Mesendoderm (in vitro differentiated cells): ENCODE measurements at regions not wholly inside any gene's neighbourhood (a gene's known extent, or its start where the extent isn't known, plus 50 kb on each side); places are given as distances from the start of the nearest gene placed in this dataset.
"Not testable (repeated sequence)": the region's sequence is repeated elsewhere in the genome, so short reads cannot be mapped to it uniquely, and the experiment has no call there.

Experiments
- DNase-seq: peaks from one replicate; pipeline ENCODE4 v3.0.0; 2013
- H2AK5ac ChIP-seq: 2 replicates; pipeline ENCODE4 v1.6.1; 2013; ENCODE audit warnings: low read length, inconsistent platforms
- H2BK120ac ChIP-seq: 2 replicates; pipeline ENCODE4 v1.6.1; 2013; ENCODE audit warnings: low read depth, mild to moderate bottlenecking, low read length, moderate library complexity, mixed read lengths
- H2BK15ac ChIP-seq: replicated peaks from 2 replicates; pipeline ENCODE4 v1.6.1; 2013; ENCODE audit warnings: low read depth, mild to moderate bottlenecking, moderate library complexity
- H2BK5ac ChIP-seq: 2 replicates; pipeline ENCODE4 v1.6.1; 2013; ENCODE audit warnings: low read length, inconsistent platforms
- H3K18ac ChIP-seq: 2 replicates; pipeline ENCODE4 v1.6.1; 2013; ENCODE audit warnings: mild to moderate bottlenecking, low read length, mixed read lengths
- H3K23ac ChIP-seq: one replicate; pipeline ENCODE4 v1.6.1; 2013; ENCODE audit warnings: low read length
- H3K27ac ChIP-seq: 2 replicates; pipeline ENCODE4 v1.5.1; 2013; ENCODE audit warnings: low read depth, mild to moderate bottlenecking, inconsistent platforms, low read length, moderate library complexity
- H3K27me3 ChIP-seq: 2 replicates; pipeline ENCODE4 v1.6.1; 2013; ENCODE audit warnings: low read length, control low read depth, mild to moderate bottlenecking, inconsistent platforms; ENCODE audit not compliant: insufficient read depth, poor library complexity
- H3K36me3 ChIP-seq: 2 replicates; pipeline ENCODE4 v1.6.1; 2013; ENCODE audit warnings: low read length, inconsistent platforms; ENCODE audit not compliant: control insufficient read depth, insufficient read depth
- H3K4ac ChIP-seq: one replicate; pipeline ENCODE4 v1.6.1; 2013; ENCODE audit warnings: low read depth, mild to moderate bottlenecking, low read length, moderate library complexity
- H3K4me1 ChIP-seq: 2 replicates; pipeline ENCODE4 v1.6.1; 2013; ENCODE audit warnings: low read depth, low read length, inconsistent platforms; ENCODE audit not compliant: control insufficient read depth
- H3K4me2 ChIP-seq: 2 replicates; pipeline ENCODE4 v1.6.1; 2013; ENCODE audit warnings: low read length
- H3K4me3 ChIP-seq: 2 replicates; pipeline ENCODE4 v1.5.1; 2013; ENCODE audit warnings: mild to moderate bottlenecking, low read length
- H3K56ac ChIP-seq: one replicate; pipeline ENCODE4 v1.6.1; 2013; ENCODE audit warnings: low read length
- H3K79me1 ChIP-seq: 2 replicates; pipeline ENCODE4 v1.6.1; 2013; ENCODE audit warnings: low read length, inconsistent platforms
- H3K79me2 ChIP-seq: 2 replicates; pipeline ENCODE4 v1.6.1; 2013; ENCODE audit warnings: mild to moderate bottlenecking, low read length; ENCODE audit not compliant: control insufficient read depth, insufficient read depth
- H3K9ac ChIP-seq: 2 replicates; pipeline ENCODE4 v1.6.1; 2013; ENCODE audit warnings: low read length, inconsistent platforms
- H4K5ac ChIP-seq: one replicate; pipeline ENCODE4 v1.6.1; 2013; ENCODE audit warnings: low read length
- H4K8ac ChIP-seq: one replicate; pipeline ENCODE4 v1.6.1; 2013; ENCODE audit warnings: low read depth, mild to moderate bottlenecking, control low read depth, low read length, moderate library complexity
- WGBS: extraction: QIAGEN DNeasy Blood & Tissue Kit; methylation state at CpG from one replicate; pipeline ENCODE4 v1.1.7; 2013; ENCODE audit warnings: low lambda C conversion rate, missing lambda C conversion rate; ENCODE audit not compliant: insufficient coverage; ENCODE audit errors: extremely low coverage; 5-methylcytosine and 5-hydroxymethylcytosine counted together

- Histone ChIP-seq H3K79me1 (no peaks in the 10 kb centered on the region), H4K8ac (no peak overlapping the region), H3K4me1 (no peaks in the 10 kb centered on the region), H2BK5ac (no peak overlapping the region), H3K56ac (no peak overlapping the region), H3K23ac (no peak overlapping the region), H3K4ac (no peak overlapping the region), H3K18ac (no peak overlapping the region), H3K79me2 (no peaks in the 10 kb centered on the region), H3K4me3 (no peak overlapping the region), H3K36me3 (no peaks in the 10 kb centered on the region), H3K27me3 (no peaks in the 10 kb centered on the region), H3K9ac (no peak overlapping the region), H2BK120ac (no peak overlapping the region), H4K5ac (no peak overlapping the region), H2AK5ac (no peak overlapping the region), H2BK15ac (no peak overlapping the region), H3K27ac (no peak overlapping the region), H3K4me2 (no peak overlapping the region)
- DNase-seq = no peak
- no CpG with 5 or more reads among the region's 7 CpGs for WGBS
These were observed 226.4 kb upstream of the ZNF217 start for GRCh38 chr20:53819973-53820451.

- H3K4me2 ChIP-seq = no peak overlapping the region
- H4K8ac ChIP-seq = no peak overlapping the region
- no peak overlapping the region for H3K23ac ChIP-seq
- H3K36me3 ChIP-seq = no peaks in the 10 kb centered on the region
- H2BK120ac ChIP-seq = no peak overlapping the region
- no peak overlapping the region for H2BK5ac ChIP-seq
- H3K18ac ChIP-seq = no peak overlapping the region
- no peak overlapping the region for H2BK15ac ChIP-seq
- H3K4me3 ChIP-seq = no peak overlapping the region
- H3K4me1 ChIP-seq = no peaks in the 10 kb centered on the region
- H3K56ac ChIP-seq = no peak overlapping the region
- H3K4ac ChIP-seq = no peak overlapping the region
- no peak overlapping the region for H3K27ac ChIP-seq
- DNase-seq = no peak
- no peaks in the 10 kb centered on the region for H3K79me2 ChIP-seq
- H2AK5ac ChIP-seq = no peak overlapping the region
- no peaks in the 10 kb centered on the region for H3K27me3 ChIP-seq
- H4K5ac ChIP-seq = no peak overlapping the region
- no peaks in the 10 kb centered on the region for H3K79me1 ChIP-seq
- no peak overlapping the region for H3K9ac ChIP-seq
These were observed 225.0 kb upstream of the ZNF217 start for GRCh38 chr20:53818457-53819177.

GRCh38 chr20:53817513-53817912 is 223.9 kb upstream of the ZNF217 start:
- H3K4ac ChIP-seq, H2AK5ac ChIP-seq, H3K4me3 ChIP-seq, H2BK5ac ChIP-seq, H4K5ac ChIP-seq, H3K9ac ChIP-seq, H3K4me1 ChIP-seq, DNase-seq, H4K8ac ChIP-seq, H3K79me2 ChIP-seq, H3K27me3 ChIP-seq, H3K27ac ChIP-seq, H3K79me1 ChIP-seq, H3K4me2 ChIP-seq, H3K23ac ChIP-seq, H2BK15ac ChIP-seq, H3K56ac ChIP-seq, H3K36me3 ChIP-seq, H3K18ac ChIP-seq, H2BK120ac ChIP-seq: not testable (repeated sequence)
- WGBS = no CpG with 5 or more reads among the region's 7 CpGs

DNA sequence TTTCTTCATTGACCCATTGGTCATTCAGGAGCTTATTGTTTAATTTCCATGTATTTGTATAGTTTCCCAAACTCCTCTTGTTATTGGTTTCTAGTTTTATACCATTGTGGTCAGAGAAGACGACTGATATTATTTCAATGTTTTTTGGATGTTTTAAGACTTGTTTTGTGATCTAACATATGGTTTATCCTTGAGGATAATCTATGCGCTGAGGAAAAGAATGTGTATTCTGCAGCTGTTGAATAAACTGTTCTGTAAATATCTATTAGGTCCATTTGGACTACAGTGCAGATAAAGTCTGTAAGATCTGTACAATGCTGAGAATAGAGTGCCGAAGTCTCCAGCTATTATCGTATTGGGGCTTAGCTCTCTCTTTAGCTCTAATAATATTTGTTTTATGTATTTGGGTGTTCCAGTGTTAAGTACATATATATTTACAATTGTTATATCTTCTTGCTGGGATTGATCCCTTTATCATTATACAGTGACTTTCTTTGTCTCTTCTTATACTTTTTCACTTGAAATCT is 223.3 kb upstream of the ZNF217 start:
- Histone ChIP-seq H4K5ac (no peak overlapping the region), H3K36me3 (no peaks in the 10 kb centered on the region), H3K4me2 (no peak overlapping the region), H2BK120ac (no peak overlapping the region), H3K4ac (no peak overlapping the region), H2BK5ac (no peak overlapping the region), H3K27ac (no peak overlapping the region), H3K27me3 (no peaks in the 10 kb centered on the region), H3K23ac (no peak overlapping the region), H3K56ac (no peak overlapping the region), H3K18ac (no peak overlapping the region), H4K8ac (no peak overlapping the region), H3K79me1 (no peaks in the 10 kb centered on the region), H3K9ac (no peak overlapping the region), H2BK15ac (no peak overlapping the region), H2AK5ac (no peak overlapping the region), H3K4me3 (no peak overlapping the region), H3K79me2 (no peaks in the 10 kb centered on the region), H3K4me1 (no peaks in the 10 kb centered on the region)
- no CpG with 5 or more reads among the region's 4 CpGs for WGBS
- no peak for DNase-seq

GRCh38 chr20:53815509-53815908 is 221.9 kb upstream of the ZNF217 start:
- Histone ChIP-seq H3K4me2 (no peak overlapping the region), H4K5ac (no peak overlapping the region), H3K23ac (no peak overlapping the region), H2BK5ac (no peak overlapping the region), H2BK120ac (no peak overlapping the region), H4K8ac (no peak overlapping the region), H2BK15ac (no peak overlapping the region), H3K4me3 (no peak overlapping the region), H3K4ac (no peak overlapping the region), H3K36me3 (no peaks in the 10 kb centered on the region), H3K79me1 (no peaks in the 10 kb centered on the region), H3K27ac (no peak overlapping the region), H3K4me1 (no peaks in the 10 kb centered on the region), H3K56ac (no peak overlapping the region), H3K79me2 (no peaks in the 10 kb centered on the region), H3K27me3 (no peaks in the 10 kb centered on the region), H3K18ac (no peak overlapping the region), H2AK5ac (no peak overlapping the region), H3K9ac (no peak overlapping the region)
- DNase-seq = no peak

- Histone ChIP-seq H2BK5ac (no peak overlapping the region), H4K8ac (no peak overlapping the region), H3K36me3 (no peaks in the 10 kb centered on the region), H3K4me1 (peaks cover 2% of the 10 kb centered on the region), H3K23ac (no peak overlapping the region), H3K27me3 (no peaks in the 10 kb centered on the region), H3K79me2 (no peaks in the 10 kb centered on the region), H2BK120ac (no peak overlapping the region), H3K4me2 (no peak overlapping the region), H3K18ac (no peak overlapping the region), H3K27ac (no peak overlapping the region), H2BK15ac (no peak overlapping the region), H3K4ac (no peak overlapping the region), H3K79me1 (no peaks in the 10 kb centered on the region), H3K56ac (no peak overlapping the region), H3K4me3 (no peak overlapping the region), H4K5ac (no peak overlapping the region), H3K9ac (no peak overlapping the region), H2AK5ac (no peak overlapping the region)
- WGBS = no CpG with 5 or more reads among the region's 2 CpGs
- no peak for DNase-seq
These were observed 220.4 kb upstream of the ZNF217 start for GRCh38 chr20:53814060-53814459.
